Neural progenitor cell (in vitro differentiated cells): ENCODE measurements at regions not wholly inside any gene's neighbourhood (a gene's known extent, or its start where the extent isn't known, plus 50 kb on each side); places are given as distances from the start of the nearest gene placed in this dataset.

Experiments used
- DNase-seq: peaks from one replicate; pipeline ENCODE4 v3.0.0-alpha.2; 2016; ENCODE audit warnings: low spot score
- H2AFZ ChIP-seq: fragments of 200-600 bp; sonication (generic); replicated peaks from 2 replicates; pipeline ENCODE4 v1.6.1; 2016; ENCODE audit warnings: antibody characterized with exemption
- H3F3A ChIP-seq: fragments of 200-600 bp; sonication (generic); 2 replicates; pipeline ENCODE4 v1.6.1; 2016; ENCODE audit warnings: antibody characterized with exemption, low read depth
- H3K27ac ChIP-seq: fragments of 200-600 bp; sonication (generic); 2 replicates; pipeline ENCODE4 v1.5.1; 2016; ENCODE audit warnings: mild to moderate bottlenecking
- H3K27me3 ChIP-seq: fragments of 200-600 bp; sonication (generic); 2 replicates; pipeline ENCODE4 v1.6.1; 2016; ENCODE audit warnings: mild to moderate bottlenecking, moderate library complexity
- H3K36me3 ChIP-seq: fragments of 200-600 bp; sonication (generic); 2 replicates; pipeline ENCODE4 v1.5.1; 2016
- H3K4me1 ChIP-seq: fragments of 200-600 bp; sonication (generic); 2 replicates; pipeline ENCODE4 v1.6.1; 2016; ENCODE audit warnings: mixed run types
- H3K4me2 ChIP-seq: fragments of 200-600 bp; sonication (generic); 2 replicates; pipeline ENCODE4 v1.6.1; 2016
- H3K4me3 ChIP-seq: fragments of 200-600 bp; sonication (generic); 2 replicates; pipeline ENCODE4 v1.5.1; 2016
- H3K79me2 ChIP-seq: fragments of 200-600 bp; sonication (generic); 2 replicates; pipeline ENCODE4 v1.6.1; 2016; ENCODE audit warnings: low read depth
- H3K9ac ChIP-seq: fragments of 200-600 bp; sonication (generic); 2 replicates; pipeline ENCODE4 v1.6.1; 2016
- H3K9me3 ChIP-seq: fragments of 200-600 bp; sonication (generic); 2 replicates; pipeline ENCODE4 v1.5.1; 2016; ENCODE audit warnings: low read depth
- H4K20me1 ChIP-seq: fragments of 200-600 bp; sonication (generic); 2 replicates; pipeline ENCODE4 v1.6.1; 2016; ENCODE audit warnings: low read depth
- H3K27ac Mint-ChIP-seq: 3 replicates; pipeline ENCODE4 v1.8.0; 2021; ENCODE audit warnings: mixed read lengths
- H3K27me3 Mint-ChIP-seq: 2 replicates; pipeline ENCODE4 v1.8.0; 2022; ENCODE audit warnings: low read depth, mild to moderate bottlenecking, inconsistent platforms, moderate library complexity, mixed read lengths; ENCODE audit not compliant: insufficient read depth
- H3K36me3 Mint-ChIP-seq: 3 replicates; pipeline ENCODE4 v1.8.0; 2021; ENCODE audit warnings: mixed read lengths
- H3K4me1 Mint-ChIP-seq: 3 replicates; pipeline ENCODE4 v1.8.0; 2021; ENCODE audit warnings: mixed read lengths
- H3K4me3 Mint-ChIP-seq: 3 replicates; pipeline ENCODE4 v1.8.0; 2021; ENCODE audit warnings: mild to moderate bottlenecking, moderate library complexity, mixed read lengths
- H3K9me3 Mint-ChIP-seq: 3 replicates; pipeline ENCODE4 v1.8.0; 2020; ENCODE audit warnings: mixed read lengths
- EZH2 ChIP-seq: fragments of 200-600 bp; sonication (generic); IDR thresholded peaks from 2 replicates; pipeline ENCODE4 v1.6.1; 2017; ENCODE audit warnings: antibody characterized with exemption, mild to moderate bottlenecking, moderate library complexity
- EZH2phosphoT487 ChIP-seq: fragments of 200-600 bp; sonication (generic); IDR thresholded peaks from 2 replicates; pipeline ENCODE4 v1.6.1; 2017; ENCODE audit warnings: antibody characterized with exemption
- TF ChIP-seq, protein P1 (sequence below): fragments of 200-600 bp; sonication (generic); IDR thresholded peaks from 2 replicates; pipeline ENCODE4 v1.5.1; 2017; ENCODE audit warnings: antibody characterized with exemption, mild to moderate bottlenecking

DNA sequence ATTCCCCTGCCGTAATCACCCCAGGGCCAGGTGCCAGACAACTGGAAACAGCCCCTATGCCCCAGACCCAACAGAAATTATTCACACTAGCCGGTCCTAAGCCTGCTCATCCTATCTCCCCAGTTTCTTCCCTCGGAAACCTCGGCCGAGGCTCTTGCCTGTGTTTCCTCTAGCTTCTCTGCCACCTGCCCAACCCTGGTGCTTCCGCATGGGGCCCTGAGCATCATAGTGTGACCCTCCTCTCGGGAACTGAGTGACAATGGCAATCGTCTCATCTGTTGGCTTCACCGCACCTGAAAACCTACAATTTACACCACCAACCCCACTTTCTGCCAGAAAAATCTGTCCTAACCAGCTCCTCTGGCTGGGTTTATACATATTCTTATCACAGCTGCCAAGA, 257.3 kb downstream of the SOD2 start:
- no peak overlapping the region for H3K27ac Mint-ChIP-seq
- no peaks in the 10 kb centered on the region for H3K27me3 ChIP-seq
- H3K4me3 Mint-ChIP-seq, result no peak overlapping the region
- H3K4me1 Mint-ChIP-seq, result peaks cover 3% of the 10 kb centered on the region
- DNase-seq, result no peak
- peaks cover 13% of the 10 kb centered on the region for H3K9me3 Mint-ChIP-seq
- no peak overlapping the region for H3K9ac ChIP-seq
- H3K4me1 ChIP-seq, result no peaks in the 10 kb centered on the region
- H3K79me2 ChIP-seq, result no peaks in the 10 kb centered on the region
- H3K27ac ChIP-seq, result no peak overlapping the region
- H3K9me3 ChIP-seq, result peaks cover 8% of the 10 kb centered on the region
- H3K4me3 ChIP-seq, result no peak overlapping the region
- no peaks in the 10 kb centered on the region for H4K20me1 ChIP-seq
- H3K4me2 ChIP-seq, result no peak overlapping the region
- H3F3A ChIP-seq, result no peaks in the 10 kb centered on the region
- H3K27me3 Mint-ChIP-seq, result peaks cover 6% of the 10 kb centered on the region
- TF ChIP-seq EZH2 (no peak), EZH2phosphoT487 (no peak)
- TF ChIP-seq, protein P1, sequence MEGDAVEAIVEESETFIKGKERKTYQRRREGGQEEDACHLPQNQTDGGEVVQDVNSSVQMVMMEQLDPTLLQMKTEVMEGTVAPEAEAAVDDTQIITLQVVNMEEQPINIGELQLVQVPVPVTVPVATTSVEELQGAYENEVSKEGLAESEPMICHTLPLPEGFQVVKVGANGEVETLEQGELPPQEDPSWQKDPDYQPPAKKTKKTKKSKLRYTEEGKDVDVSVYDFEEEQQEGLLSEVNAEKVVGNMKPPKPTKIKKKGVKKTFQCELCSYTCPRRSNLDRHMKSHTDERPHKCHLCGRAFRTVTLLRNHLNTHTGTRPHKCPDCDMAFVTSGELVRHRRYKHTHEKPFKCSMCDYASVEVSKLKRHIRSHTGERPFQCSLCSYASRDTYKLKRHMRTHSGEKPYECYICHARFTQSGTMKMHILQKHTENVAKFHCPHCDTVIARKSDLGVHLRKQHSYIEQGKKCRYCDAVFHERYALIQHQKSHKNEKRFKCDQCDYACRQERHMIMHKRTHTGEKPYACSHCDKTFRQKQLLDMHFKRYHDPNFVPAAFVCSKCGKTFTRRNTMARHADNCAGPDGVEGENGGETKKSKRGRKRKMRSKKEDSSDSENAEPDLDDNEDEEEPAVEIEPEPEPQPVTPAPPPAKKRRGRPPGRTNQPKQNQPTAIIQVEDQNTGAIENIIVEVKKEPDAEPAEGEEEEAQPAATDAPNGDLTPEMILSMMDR, result no peak
- no peaks in the 10 kb centered on the region for H3K36me3 ChIP-seq
- no peaks in the 10 kb centered on the region for H3K36me3 Mint-ChIP-seq
- no peak overlapping the region for H2AFZ ChIP-seq

DNA sequence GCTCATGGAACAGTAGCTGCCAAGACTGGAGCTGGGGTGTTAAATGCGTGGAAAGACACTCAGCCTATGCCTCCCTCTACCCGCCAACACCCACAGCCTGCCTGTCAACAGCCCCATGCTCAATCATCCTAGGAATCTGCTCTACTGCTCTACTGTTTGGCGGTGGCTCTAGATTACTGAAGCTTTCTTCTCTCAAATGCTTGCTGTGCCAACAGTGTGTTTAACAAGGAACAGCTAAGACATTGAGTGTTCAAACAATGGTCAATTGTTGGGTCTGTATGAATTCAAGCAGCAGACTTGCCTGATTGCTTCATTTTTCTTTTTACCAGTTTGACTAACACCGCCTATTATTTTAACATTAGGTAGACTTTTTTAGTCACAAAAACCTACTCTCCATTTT, 258.6 kb downstream of the SOD2 start:
- Histone ChIP-seq H3K27me3 (no peaks in the 10 kb centered on the region), H3F3A (no peaks in the 10 kb centered on the region), H3K9ac (no peak overlapping the region), H3K9me3 (peaks cover 8% of the 10 kb centered on the region), H4K20me1 (no peaks in the 10 kb centered on the region), H3K4me3 (no peak overlapping the region), H3K4me1 (no peaks in the 10 kb centered on the region), H3K36me3 (no peaks in the 10 kb centered on the region), H3K4me2 (no peak overlapping the region), H3K79me2 (no peaks in the 10 kb centered on the region), H2AFZ (no peak overlapping the region), H3K27ac (no peak overlapping the region)
- Mint-ChIP-seq H3K4me3 (no peak overlapping the region), H3K9me3 (peaks cover 13% of the 10 kb centered on the region), H3K27me3 (peaks cover 6% of the 10 kb centered on the region), H3K36me3 (no peaks in the 10 kb centered on the region), H3K27ac (no peak overlapping the region), H3K4me1 (peaks cover 3% of the 10 kb centered on the region)
- DNase-seq, result no peak
- TF ChIP-seq, protein P1, result no peak
- TF ChIP-seq EZH2, result no peak
- no peak for TF ChIP-seq EZH2phosphoT487

DNA sequence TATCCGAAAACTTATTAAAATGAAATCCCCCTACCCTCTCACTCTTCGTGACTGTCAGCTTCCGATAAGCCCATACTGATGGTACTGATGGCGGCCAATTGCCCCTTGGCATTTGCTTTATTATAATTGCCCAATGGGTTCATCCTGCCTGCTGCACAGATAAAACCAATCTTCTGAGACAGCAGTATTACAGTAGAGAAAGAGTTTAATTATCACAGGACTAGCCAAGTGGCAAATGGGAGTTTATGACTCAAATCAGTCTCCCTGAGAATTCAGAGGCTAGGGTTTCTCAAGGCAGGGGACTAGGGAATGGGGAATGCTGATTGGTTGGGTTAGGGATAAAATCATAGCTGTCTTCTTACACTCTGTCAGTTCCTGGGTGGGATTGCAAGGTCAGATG, 259.5 kb downstream of the SOD2 start:
- H3K4me3 ChIP-seq, result no peak overlapping the region
- Mint-ChIP-seq H3K4me3 (peak overlapping the region; percentile 46), H3K27ac (no peak overlapping the region), H3K9me3 (peaks cover 13% of the 10 kb centered on the region), H3K36me3 (no peaks in the 10 kb centered on the region), H3K27me3 (peaks cover 3% of the 10 kb centered on the region), H3K4me1 (peaks cover 2% of the 10 kb centered on the region)
- no peaks in the 10 kb centered on the region for H3K27me3 ChIP-seq
- H3K79me2 ChIP-seq, result no peaks in the 10 kb centered on the region
- no peak for DNase-seq
- H4K20me1 ChIP-seq, result no peaks in the 10 kb centered on the region
- H3K4me2 ChIP-seq, result no peak overlapping the region
- H3K36me3 ChIP-seq, result no peaks in the 10 kb centered on the region
- no peaks in the 10 kb centered on the region for H3K4me1 ChIP-seq
- H3K9ac ChIP-seq, result no peak overlapping the region
- TF ChIP-seq, protein P1, result no peak
- no peak for TF ChIP-seq EZH2phosphoT487
- no peak for TF ChIP-seq EZH2
- H3F3A ChIP-seq, result no peaks in the 10 kb centered on the region
- H2AFZ ChIP-seq, result no peak overlapping the region
- peaks cover 8% of the 10 kb centered on the region for H3K9me3 ChIP-seq
- H3K27ac ChIP-seq, result no peak overlapping the region
